NCI-H2227 (cell line): ENCODE measurements at regions not wholly inside any gene's neighbourhood (a gene's known extent, or its start where the extent isn't known, plus 50 kb on each side); places are given as distances from the start of the nearest gene placed in this dataset.
"Not testable (repeated sequence)": the region's sequence is repeated elsewhere in the genome, so short reads cannot be mapped to it uniquely, and the experiment has no call there.

Source experiments
- DNase-seq: peaks from one replicate; lab custom pipeline; 2025; ENCODE audit not compliant: unreplicated experiment; lab: John Stamatoyannopoulos, UW

GRCh38 chr10:128178302-128178958, 52.2 kb upstream of the MKI67 start:
- DNase-seq: peak; percentile 2

GRCh38 chr10:128180843-128181242, 54.6 kb upstream of the MKI67 start:
- no peak for DNase-seq

GRCh38 chr10:128185627-128186026, 59.4 kb upstream of the MKI67 start:
- DNase-seq: no peak

GRCh38 chr10:128186959-128187787, 61.0 kb upstream of the MKI67 start:
- DNase-seq: no peak

- no peak for DNase-seq
Observed at GRCh38 chr10:128187788-128188185, 61.6 kb upstream of the MKI67 start.

- DNase-seq: no peak
Observed at GRCh38 chr10:128189176-128189575, 63.0 kb upstream of the MKI67 start.

GRCh38 chr10:128191847-128192246, 65.6 kb upstream of the MKI67 start:
- no peak for DNase-seq

- not testable (repeated sequence) for DNase-seq
Observed at GRCh38 chr10:128201826-128202225, 75.6 kb upstream of the MKI67 start.

GRCh38 chr10:128203028-128203427, 76.8 kb upstream of the MKI67 start:
- DNase-seq: no peak

GRCh38 chr10:128205591-128205990, 79.4 kb upstream of the MKI67 start:
- DNase-seq: not testable (repeated sequence)

- DNase-seq: no peak
Observed at GRCh38 chr10:128206676-128207075, 80.5 kb upstream of the MKI67 start.

GRCh38 chr10:128209862-128210214, 83.6 kb upstream of the MKI67 start:
- DNase-seq: no peak

- DNase-seq: peak; percentile 38
Observed at GRCh38 chr10:128210215-128211063, 84.2 kb upstream of the MKI67 start.

- no peak for DNase-seq
Observed at GRCh38 chr10:128211064-128211504, 84.9 kb upstream of the MKI67 start.

- peak; percentile 83 for DNase-seq
Observed at GRCh38 chr10:128211953-128212727, 85.9 kb upstream of the MKI67 start.

GRCh38 chr10:128213156-128213555, 86.9 kb upstream of the MKI67 start:
- DNase-seq: no peak

GRCh38 chr10:128215733-128216132, 89.5 kb upstream of the MKI67 start:
- DNase-seq: no peak

- no peak for DNase-seq
Observed at GRCh38 chr10:128217136-128217535, 90.9 kb upstream of the MKI67 start.

GRCh38 chr10:128218161-128218560, 91.9 kb upstream of the MKI67 start:
- no peak for DNase-seq

- no peak for DNase-seq
Observed at GRCh38 chr10:128219295-128219694, 93.1 kb upstream of the MKI67 start.

GRCh38 chr10:128220021-128220420, 93.8 kb upstream of the MKI67 start:
- no peak for DNase-seq
